ENCODE measurements at regions not wholly inside any gene's neighbourhood (a gene's known extent, or its start where the extent isn't known, plus 50 kb on each side); places are given as distances from the start of the nearest gene placed in this dataset.

GRCh38 chr7:18153183-18153748, 125.6 kb upstream of the PRPS1L1 start:
- DNase-seq (ENCODE audit: low read depth in 2 of 2) = no peak

- no peak for DNase-seq (ENCODE audit: low read depth in 2 of 2)
Measured at GRCh38 chr7:18154726-18155125, 127.1 kb upstream of the PRPS1L1 start.

- DNase-seq (ENCODE audit: low read depth in 2 of 2) = no peak
Measured at GRCh38 chr7:18157233-18157632, 129.6 kb upstream of the PRPS1L1 start.

- no peak for DNase-seq (ENCODE audit: low read depth in 2 of 2)
Measured at GRCh38 chr7:18162657-18163056, 135.0 kb upstream of the PRPS1L1 start.

- no peak for DNase-seq (ENCODE audit: low read depth in 2 of 2)
Measured at GRCh38 chr7:18163091-18163490, 135.4 kb upstream of the PRPS1L1 start.

- no peak for DNase-seq (ENCODE audit: low read depth in 2 of 2)
Measured at GRCh38 chr7:18165166-18165565, 137.5 kb upstream of the PRPS1L1 start.

GRCh38 chr7:18166002-18166401, 138.4 kb upstream of the PRPS1L1 start:
- no peak for DNase-seq (ENCODE audit: low read depth in 2 of 2)

GRCh38 chr7:18167815-18168214, 140.2 kb upstream of the PRPS1L1 start:
- no peak for DNase-seq (ENCODE audit: low read depth in 2 of 2)

GRCh38 chr7:18174996-18175395, 147.3 kb upstream of the PRPS1L1 start:
- no peak for DNase-seq (ENCODE audit: low read depth in 2 of 2)

- DNase-seq (ENCODE audit: low read depth in 2 of 2) = no peak
Measured at GRCh38 chr7:18175801-18176450, 148.3 kb upstream of the PRPS1L1 start.

- DNase-seq (ENCODE audit: low read depth in 2 of 2) = no peak
Measured at GRCh38 chr7:18177129-18177814, 149.6 kb upstream of the PRPS1L1 start.

- DNase-seq (ENCODE audit: low read depth in 2 of 2) = no peak
Measured at GRCh38 chr7:18177815-18178660, 150.4 kb upstream of the PRPS1L1 start.

GRCh38 chr7:18179093-18179492, 151.4 kb upstream of the PRPS1L1 start:
- DNase-seq (ENCODE audit: low read depth in 2 of 2) = no peak

GRCh38 chr7:18180685-18181084, 153.0 kb upstream of the PRPS1L1 start:
- no peak for DNase-seq (ENCODE audit: low read depth in 2 of 2)

GRCh38 chr7:18189500-18190126, 162.0 kb upstream of the PRPS1L1 start:
- DNase-seq (ENCODE audit: low read depth in 2 of 2) = no peak

GRCh38 chr7:18191341-18191740, 163.7 kb upstream of the PRPS1L1 start:
- DNase-seq (ENCODE audit: low read depth in 2 of 2) = no peak

GRCh38 chr7:18191862-18192625, 164.4 kb upstream of the PRPS1L1 start:
- DNase-seq (ENCODE audit: low read depth in 2 of 2) = no peak

- DNase-seq (ENCODE audit: low read depth in 2 of 2) = no peak
Measured at GRCh38 chr7:18194616-18195015, 167.0 kb upstream of the PRPS1L1 start.

GRCh38 chr7:18196638-18197037, 169.0 kb upstream of the PRPS1L1 start:
- DNase-seq (ENCODE audit: low read depth in 2 of 2) = no peak

GRCh38 chr7:18198868-18199267, 171.2 kb upstream of the PRPS1L1 start:
- no peak for DNase-seq (ENCODE audit: low read depth in 2 of 2)

GRCh38 chr7:18200266-18200665, 172.6 kb upstream of the PRPS1L1 start:
- no peak for DNase-seq (ENCODE audit: low read depth in 2 of 2)
